GM21390 (cell line): ENCODE measurements at regions not wholly inside any gene's neighbourhood (a gene's known extent, or its start where the extent isn't known, plus 50 kb on each side); places are given as distances from the start of the nearest gene placed in this dataset.

Experiments
- ATAC-seq: cut with Tn5 transposase; IDR thresholded peaks from one replicate; pipeline ENCODE4 v1.9.1; 2021; ENCODE audit not compliant: unreplicated experiment

DNA sequence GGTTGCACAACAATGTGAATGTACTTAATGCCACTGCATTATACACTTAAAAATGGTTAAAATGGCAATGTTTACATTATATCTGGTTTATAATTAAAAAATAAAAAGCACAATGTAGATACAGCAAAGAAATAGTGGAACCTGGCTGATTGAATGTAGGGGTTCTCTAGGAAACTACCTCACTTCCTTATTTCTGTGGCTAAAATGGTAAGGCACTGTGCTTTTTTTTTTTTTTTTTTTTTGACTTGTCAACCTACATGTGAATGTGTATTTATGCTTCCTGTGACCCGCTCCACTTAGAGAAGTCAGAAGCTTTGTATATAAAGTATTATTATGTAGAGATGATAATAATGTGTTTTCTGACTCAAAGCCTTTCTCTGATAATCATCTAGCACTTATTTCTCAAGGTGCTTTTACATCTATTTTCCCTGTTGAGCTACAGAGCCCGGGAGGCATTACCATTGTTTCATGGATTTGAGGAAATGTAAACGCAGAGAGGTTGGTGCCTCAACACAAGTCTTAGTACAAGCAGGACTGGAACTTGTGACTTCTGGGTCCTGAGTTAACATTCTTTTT is 55.0 kb downstream of the SOX4 start:
- no peak for ATAC-seq

GRCh38 chr6:21653323-21653722 is 59.8 kb downstream of the SOX4 start:
- ATAC-seq, result no peak

DNA sequence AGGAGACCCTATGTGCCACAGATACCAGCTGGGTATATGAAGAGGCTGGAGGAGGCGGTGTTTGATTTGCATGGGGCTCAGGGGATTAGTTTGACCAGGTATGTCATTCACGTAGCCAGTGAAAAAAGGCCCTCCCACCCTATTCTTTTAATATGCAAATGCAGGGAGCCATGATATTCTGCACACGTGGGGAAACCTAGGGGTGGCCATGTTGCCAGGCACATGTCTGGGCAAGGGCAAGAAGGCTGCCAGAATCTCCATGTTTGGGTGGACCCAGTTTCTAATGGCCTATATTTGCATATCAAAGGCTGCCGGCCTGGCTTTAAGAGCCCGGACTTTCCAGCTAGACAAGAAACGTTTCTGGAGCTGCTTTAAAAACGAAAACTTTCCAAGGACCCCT is 60.4 kb downstream of the SOX4 start:
- no peak for ATAC-seq

DNA sequence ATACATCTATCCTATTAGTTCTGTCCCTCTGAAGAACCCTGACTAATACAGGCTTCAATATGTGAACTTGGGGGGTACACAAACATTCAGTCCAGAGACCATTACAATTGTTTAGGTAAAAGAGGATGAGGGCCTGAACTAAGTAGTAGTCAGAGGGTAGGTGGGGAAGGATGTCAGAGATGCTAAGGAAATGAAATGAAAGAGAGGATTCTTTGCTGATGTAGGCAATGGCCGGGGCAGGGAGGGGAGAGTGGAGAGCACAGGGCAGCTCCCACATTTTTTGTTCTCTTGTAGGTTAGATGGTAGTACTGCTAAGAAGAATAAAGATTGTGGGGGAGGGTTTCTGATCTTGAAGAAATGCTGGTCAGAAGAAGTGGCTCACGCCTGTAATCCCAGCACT is 60.8 kb downstream of the SOX4 start:
- ATAC-seq, result no peak

GRCh38 chr6:21663966-21664313 is 70.4 kb downstream of the SOX4 start:
- no peak for ATAC-seq

- no peak for ATAC-seq
These were observed 71.0 kb downstream of the SOX4 start for GRCh38 chr6:21664314-21665109.

DNA sequence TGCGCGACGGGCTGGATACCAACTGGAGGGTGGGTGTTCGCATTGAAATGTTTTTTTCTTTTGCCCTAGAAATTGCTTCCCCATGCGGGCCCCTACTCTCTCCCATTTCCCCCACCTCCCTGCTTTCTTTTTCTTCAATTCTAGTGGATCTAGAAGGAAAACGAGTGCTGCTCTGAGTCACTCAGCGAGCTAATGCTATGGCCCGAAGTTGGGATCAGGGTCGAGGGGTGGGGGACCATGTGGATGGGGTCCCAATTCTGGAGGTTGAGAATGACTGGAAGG is 71.5 kb downstream of the SOX4 start:
- ATAC-seq, result no peak

DNA sequence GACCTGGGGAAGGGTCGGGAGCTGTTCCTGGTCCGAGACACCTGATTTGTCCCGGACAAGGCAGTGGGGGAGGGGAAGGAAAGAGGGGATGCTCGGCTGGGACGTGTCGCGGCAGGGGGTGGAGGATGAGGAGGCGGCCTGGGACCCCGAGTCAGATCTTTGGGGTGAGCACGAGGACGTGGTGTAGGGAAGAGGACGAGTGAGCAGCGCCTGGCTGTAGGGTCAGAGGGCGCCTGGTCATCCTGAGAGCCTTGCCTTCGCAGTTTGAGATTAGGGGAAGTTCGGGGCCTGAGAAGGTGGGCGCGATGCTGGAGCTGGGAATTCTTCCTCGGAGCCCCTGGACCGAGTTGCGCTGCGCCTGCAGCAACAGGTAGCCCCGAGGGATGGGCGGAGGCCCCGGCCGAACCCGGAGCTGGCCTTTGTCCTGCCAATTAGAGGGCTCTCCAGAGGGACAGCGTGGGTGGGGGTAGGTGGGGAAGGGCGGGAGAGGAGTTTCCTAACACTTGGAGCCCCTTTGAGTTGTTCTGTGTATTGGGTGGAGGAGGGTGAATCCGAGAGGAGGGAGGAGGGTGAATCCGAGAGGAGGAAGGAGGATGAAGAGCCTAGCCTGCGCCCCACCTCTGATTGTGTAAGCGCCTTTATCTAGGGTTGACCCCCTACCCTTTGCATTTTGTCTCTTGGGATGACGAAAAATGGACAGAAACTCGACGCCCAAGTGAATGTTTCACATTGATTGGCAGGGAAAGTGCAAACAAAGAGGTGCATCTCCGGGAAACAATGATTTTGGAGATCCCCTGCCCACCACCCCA is 72.0 kb downstream of the SOX4 start:
- ATAC-seq, result no peak

DNA sequence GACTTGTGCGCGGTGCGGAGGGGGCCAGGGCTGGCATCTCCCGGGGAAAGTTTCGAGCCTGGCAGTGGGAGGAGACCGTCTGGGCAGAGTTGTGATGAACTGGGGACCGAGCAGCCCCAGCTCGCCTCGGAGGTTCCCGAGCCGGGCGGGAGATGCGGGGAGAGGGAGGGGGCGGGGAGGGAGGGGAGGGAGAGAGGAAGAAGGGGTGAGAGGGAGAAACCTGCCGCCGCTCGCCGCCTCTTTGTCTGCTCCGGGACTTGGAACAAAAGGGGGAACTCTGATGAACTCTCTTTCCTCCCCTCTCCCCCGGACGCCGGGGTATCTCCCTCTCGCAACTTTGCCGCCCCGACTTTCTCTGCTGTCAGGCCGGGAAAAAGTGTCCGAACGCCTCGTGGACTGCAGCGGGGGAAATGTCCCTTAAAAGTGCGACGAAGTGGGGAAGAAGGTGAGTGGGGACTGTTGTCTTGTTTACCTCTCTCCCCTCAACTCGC is 72.7 kb downstream of the SOX4 start:
- ATAC-seq, result no peak

DNA sequence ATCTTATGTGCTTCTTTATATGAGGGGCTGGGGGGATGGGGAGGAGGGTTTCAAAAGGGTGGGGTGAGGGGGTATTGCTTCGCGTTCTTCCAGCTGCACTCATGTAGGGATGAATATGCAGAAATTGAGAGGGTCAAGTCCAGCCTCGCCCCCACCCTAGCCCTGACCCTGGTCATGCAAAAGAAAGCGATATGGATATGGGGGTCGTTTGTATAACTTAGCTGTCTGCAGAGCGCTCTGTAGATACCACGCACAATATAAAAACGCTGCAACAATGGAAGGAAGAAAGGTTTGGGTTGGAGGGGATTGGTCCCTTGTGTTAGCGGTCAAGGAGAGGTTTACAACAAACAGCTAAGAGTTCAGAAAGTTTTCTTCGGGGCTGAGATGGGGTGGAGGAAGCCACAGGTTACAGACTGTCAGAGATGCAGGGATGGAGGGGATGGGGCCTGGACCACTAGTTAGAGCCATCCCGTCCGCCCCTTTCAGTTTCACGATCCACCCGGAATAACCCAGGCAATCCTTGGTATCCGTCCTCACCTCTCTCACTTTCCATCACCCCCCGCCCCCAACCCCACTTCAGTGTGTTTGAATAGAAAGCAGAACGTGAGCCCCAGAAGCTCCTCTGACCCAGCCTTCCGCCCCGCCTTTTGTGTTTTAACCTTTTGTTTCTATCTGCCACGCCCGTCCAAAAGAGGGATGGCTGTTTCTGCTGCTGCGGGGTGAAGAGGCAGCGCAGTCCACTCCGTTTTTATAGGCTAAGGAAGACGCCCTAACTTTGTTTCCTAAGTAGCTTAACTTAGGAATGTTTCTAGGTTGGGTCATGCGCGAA is 73.5 kb downstream of the SOX4 start:
- ATAC-seq, result no peak

DNA sequence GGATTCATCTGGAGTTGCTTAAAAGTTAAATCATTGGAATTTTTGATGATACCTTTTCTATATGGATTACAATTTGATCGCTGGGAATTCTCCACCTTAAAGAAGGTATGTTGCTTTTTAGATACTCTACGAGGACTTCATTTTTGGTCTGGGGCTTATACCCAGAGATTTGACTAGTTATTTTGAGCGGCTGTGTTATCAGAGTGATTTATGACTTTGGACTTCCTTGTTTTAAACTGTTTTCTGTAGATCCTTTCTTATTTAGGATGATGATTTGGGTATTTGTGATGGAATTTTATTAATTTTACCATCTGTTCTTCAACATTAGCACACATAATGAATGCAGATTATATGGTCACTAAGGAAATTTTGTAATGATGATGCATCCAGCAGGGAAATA is 75.2 kb downstream of the SOX4 start:
- ATAC-seq, result no peak

GRCh38 chr6:21676769-21677168 is 83.2 kb downstream of the SOX4 start:
- ATAC-seq, result no peak

GRCh38 chr6:21678990-21679389 is 85.4 kb downstream of the SOX4 start:
- ATAC-seq, result no peak

- no peak for ATAC-seq
These were observed 86.3 kb downstream of the SOX4 start for GRCh38 chr6:21679761-21680265.

DNA sequence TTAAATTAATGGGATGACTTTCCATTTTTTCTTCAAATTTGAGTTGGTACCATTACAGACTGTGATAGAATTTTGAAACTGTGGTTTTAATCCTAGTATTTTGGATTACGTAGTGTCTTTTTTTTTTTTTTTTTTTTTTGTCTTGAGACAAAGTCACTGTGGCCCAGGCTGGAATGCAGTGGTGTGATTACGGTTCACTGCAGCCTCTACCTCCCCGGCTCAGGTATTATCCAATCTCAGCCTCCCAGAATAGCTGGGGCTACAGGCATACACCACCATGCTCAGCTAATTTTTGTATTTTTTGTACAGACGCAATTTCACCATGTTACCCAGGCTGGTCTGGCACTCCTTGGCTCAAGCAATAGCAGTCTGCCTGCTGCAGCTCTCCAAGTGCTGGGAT is 87.1 kb downstream of the SOX4 start:
- no peak for ATAC-seq

- no peak for ATAC-seq
These were observed 96.9 kb downstream of the SOX4 start for GRCh38 chr6:21690489-21690888.

- ATAC-seq, result no peak
These were observed 98.3 kb downstream of the SOX4 start for GRCh38 chr6:21691685-21692346.

DNA sequence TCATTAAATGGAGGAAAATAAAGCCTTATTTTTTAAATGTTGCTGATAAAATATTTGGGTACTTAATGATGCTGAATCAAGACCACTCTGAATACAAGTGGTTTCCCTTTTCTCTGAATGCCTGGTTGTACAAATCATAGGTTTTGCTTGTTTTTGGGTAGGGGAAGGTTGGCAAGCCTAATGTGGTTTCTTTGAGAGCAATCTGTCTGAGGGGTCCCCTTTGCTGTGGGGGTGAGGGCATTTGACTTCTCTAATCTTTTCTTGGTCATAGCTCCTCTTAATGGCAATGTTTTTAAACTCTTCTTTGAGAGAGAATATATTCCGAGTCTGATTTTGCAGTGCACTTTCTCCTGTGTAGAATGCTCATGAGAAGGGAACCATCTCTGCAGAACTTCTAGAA is 99.2 kb downstream of the SOX4 start:
- no peak for ATAC-seq

DNA sequence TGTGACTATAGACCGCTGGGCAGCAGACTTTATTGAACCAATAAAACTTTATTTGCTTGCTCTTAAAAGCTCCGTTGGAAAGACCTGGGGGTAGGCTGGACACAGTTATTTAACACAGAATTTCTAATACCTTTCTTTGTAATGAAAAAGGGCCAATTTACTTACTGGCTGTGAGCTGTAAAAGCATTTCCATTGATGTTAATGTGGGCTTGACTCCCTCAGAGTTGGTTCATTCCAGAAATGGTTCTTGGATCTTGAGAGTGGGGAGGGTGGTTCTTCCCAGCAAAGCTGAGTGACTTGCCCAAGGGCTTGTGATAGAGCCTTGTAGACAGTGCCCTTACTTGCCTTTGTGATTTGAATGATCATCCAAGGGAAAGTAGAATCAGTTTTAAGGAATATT is 100.6 kb downstream of the SOX4 start:
- ATAC-seq, result no peak

DNA sequence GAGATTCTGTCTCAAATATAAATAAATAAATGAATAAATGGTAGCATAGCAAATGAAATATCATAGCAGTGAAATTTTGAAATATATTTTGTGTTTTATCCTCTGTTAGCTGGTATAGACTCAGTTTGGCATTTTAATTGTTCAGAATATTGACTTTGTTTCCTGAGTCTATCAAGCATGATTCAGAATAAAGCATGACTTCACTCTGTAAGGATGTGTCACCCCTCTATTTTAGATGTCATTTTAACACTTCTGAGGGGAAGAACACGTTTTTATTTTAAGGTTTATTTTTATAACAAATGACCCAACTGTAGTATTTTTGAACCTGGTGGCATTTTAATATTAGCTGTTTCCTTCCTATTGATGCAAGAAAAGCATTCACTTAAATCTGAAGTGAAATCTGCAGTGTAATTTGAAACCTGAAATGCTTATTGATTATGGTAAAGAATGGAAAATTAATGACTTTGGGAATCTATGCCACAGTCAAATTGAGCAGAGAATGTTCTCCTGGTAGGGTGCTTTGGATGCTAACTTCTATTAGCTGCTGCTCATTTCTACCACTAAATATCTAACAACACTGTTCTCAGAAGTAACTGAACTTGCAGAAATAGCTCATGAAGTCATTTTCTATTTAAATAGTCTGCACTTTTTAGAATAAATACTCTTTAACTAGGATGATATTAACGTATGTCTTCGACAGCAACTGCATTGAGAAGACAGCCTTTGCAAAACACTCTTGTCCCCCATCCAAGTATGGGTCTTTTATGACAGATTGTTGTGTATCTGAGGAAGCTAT is 114.2 kb downstream of the SOX4 start:
- no peak for ATAC-seq
